ENCODE measurements at regions not wholly inside any gene's neighbourhood (a gene's known extent, or its start where the extent isn't known, plus 50 kb on each side); places are given as distances from the start of the nearest gene placed in this dataset.

- TF ChIP-seq CTCF (conservative IDR thresholded peaks at IDR 0.05; ENCODE audit: low read depth in 2 of 2), result no peak
- TF ChIP-seq, protein P1, sequence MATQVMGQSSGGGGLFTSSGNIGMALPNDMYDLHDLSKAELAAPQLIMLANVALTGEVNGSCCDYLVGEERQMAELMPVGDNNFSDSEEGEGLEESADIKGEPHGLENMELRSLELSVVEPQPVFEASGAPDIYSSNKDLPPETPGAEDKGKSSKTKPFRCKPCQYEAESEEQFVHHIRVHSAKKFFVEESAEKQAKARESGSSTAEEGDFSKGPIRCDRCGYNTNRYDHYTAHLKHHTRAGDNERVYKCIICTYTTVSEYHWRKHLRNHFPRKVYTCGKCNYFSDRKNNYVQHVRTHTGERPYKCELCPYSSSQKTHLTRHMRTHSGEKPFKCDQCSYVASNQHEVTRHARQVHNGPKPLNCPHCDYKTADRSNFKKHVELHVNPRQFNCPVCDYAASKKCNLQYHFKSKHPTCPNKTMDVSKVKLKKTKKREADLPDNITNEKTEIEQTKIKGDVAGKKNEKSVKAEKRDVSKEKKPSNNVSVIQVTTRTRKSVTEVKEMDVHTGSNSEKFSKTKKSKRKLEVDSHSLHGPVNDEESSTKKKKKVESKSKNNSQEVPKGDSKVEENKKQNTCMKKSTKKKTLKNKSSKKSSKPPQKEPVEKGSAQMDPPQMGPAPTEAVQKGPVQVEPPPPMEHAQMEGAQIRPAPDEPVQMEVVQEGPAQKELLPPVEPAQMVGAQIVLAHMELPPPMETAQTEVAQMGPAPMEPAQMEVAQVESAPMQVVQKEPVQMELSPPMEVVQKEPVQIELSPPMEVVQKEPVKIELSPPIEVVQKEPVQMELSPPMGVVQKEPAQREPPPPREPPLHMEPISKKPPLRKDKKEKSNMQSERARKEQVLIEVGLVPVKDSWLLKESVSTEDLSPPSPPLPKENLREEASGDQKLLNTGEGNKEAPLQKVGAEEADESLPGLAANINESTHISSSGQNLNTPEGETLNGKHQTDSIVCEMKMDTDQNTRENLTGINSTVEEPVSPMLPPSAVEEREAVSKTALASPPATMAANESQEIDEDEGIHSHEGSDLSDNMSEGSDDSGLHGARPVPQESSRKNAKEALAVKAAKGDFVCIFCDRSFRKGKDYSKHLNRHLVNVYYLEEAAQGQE (IDR thresholded peaks at IDR 0.05; ENCODE audit: unreplicated experiment), result no peak
Measured at GRCh38 chr4:134421734-134422133, 220.1 kb upstream of the PABPC4L start.
